Tibial nerve (tissue), 4 donors: ENCODE measurements at regions not wholly inside any gene's neighbourhood (a gene's known extent, or its start where the extent isn't known, plus 50 kb on each side); places are given as distances from the start of the nearest gene placed in this dataset.

Source experiments
- DNase-seq, 2 donors: peaks; one replicate each; pipeline ENCODE4 v3.0.0-alpha.2; 2019; ENCODE audit warnings: low spot score in 2 of 2
- H3K27ac ChIP-seq, 4 donors: fragments of 200-600 bp; sonication (generic) in 3 of 4; one replicate each; pipeline ENCODE4 v1.5.1; 2017 to 2019; ENCODE audit warnings: mild to moderate bottlenecking in 1 of 4
- H3K27me3 ChIP-seq, 2 donors: fragments of 200-600 bp; sonication (generic) in 1 of 2; one replicate each; pipeline versions ENCODE4 v1.5.1 to v1.6.0; 2017 to 2019
- H3K36me3 ChIP-seq, 3 donors: fragments of 200-600 bp; sonication (generic); one replicate each; pipeline ENCODE4 v1.5.1; 2018 to 2019
- H3K4me1 ChIP-seq, 4 donors: fragments of 200-600 bp; sonication (generic) in 3 of 4; one replicate each; pipeline ENCODE4 v1.5.1; 2017 to 2019
- H3K4me3 ChIP-seq, 4 donors: fragments of 200-600 bp; sonication (generic) in 3 of 4; one replicate each; pipeline ENCODE4 v1.5.1; 2017 to 2019; ENCODE audit warnings: mild to moderate bottlenecking in 1 of 4, moderate library complexity in 1 of 4
- H3K9me3 ChIP-seq, 4 donors: fragments of 200-600 bp; sonication (generic) in 3 of 4; one replicate each; pipeline ENCODE4 v1.5.1; 2017 to 2019
- CTCF ChIP-seq, 5 experiments: fragments of 200-600 bp in 3 of 5; fragments of 450-650 bp in 2 of 5; sonication (generic) in 3 of 5; IDR thresholded peaks; one replicate each; pipeline ENCODE4 v1.5.1; 2016 to 2019; ENCODE audit warnings: antibody characterized with exemption in 5 of 5, mild to moderate bottlenecking in 3 of 5, moderate library complexity in 2 of 5
- EP300 ChIP-seq, 2 donors: sonication (generic); formaldehyde crosslinking; IDR thresholded peaks; one replicate each; pipeline ENCODE4 v1.6.1; 2017; ENCODE audit warnings: antibody characterized with exemption in 2 of 2, mild to moderate bottlenecking in 1 of 2
- POLR2A ChIP-seq, 2 donors: fragments of 450-650 bp; IDR thresholded peaks; one replicate each; pipeline ENCODE4 v1.6.1; 2017; ENCODE audit warnings: antibody characterized with exemption in 2 of 2, mild to moderate bottlenecking in 2 of 2, moderate library complexity in 2 of 2
- WGBS, 2 donors: methylation state at CpG; one replicate each; pipeline ENCODE4 v1.1.5; 2018; 5-methylcytosine and 5-hydroxymethylcytosine counted together

- no peak for TF ChIP-seq EP300 (IDR thresholded peaks at IDR 0.05)
- Histone ChIP-seq H3K36me3 (no peaks in the 10 kb centered on the region), H3K9me3 (no peaks in the 10 kb centered on the region), H3K27me3 (no peaks in the 10 kb centered on the region), H3K4me3 (no peak overlapping the region), H3K4me1 (no peaks in the 10 kb centered on the region), H3K27ac (no peak overlapping the region)
- WGBS, 2 donors, result 75 to 86% methylated on average over 2 of the region's 2 CpGs
- no peak for DNase-seq
These were observed 740.3 kb downstream of the SATB2 start for GRCh38 chr2:198717451-198717850.

GRCh38 chr2:198715302-198715835 is 742.4 kb downstream of the SATB2 start:
- Histone ChIP-seq H3K9me3 (no peaks in the 10 kb centered on the region), H3K27me3 (no peaks in the 10 kb centered on the region), H3K4me3 (no peak overlapping the region), H3K4me1 (no peaks in the 10 kb centered on the region), H3K36me3 (no peaks in the 10 kb centered on the region), H3K27ac (no peak overlapping the region)
- 90 to 92% methylated on average over 3 of the region's 3 CpGs for WGBS, 2 donors
- TF ChIP-seq POLR2A (IDR thresholded peaks at IDR 0.05), result no peak
- DNase-seq, result no peak

- H3K9me3 ChIP-seq, result no peaks in the 10 kb centered on the region
- H3K4me3 ChIP-seq, result no peak overlapping the region
- no peaks in the 10 kb centered on the region for H3K4me1 ChIP-seq
- H3K27ac ChIP-seq, result no peak overlapping the region
- TF ChIP-seq CTCF (IDR thresholded peaks at IDR 0.05) (no peak), POLR2A (IDR thresholded peaks at IDR 0.05) (no peak), EP300 (IDR thresholded peaks at IDR 0.05) (no peak)
- no peaks in the 10 kb centered on the region for H3K36me3 ChIP-seq
- H3K27me3 ChIP-seq, result no peaks in the 10 kb centered on the region
- WGBS, 2 donors, result 44 to 67% methylated on average over 4 of the region's 4 CpGs
- DNase-seq, result no peak
These were observed 745.3 kb downstream of the SATB2 start for GRCh38 chr2:198712485-198712884.

- Histone ChIP-seq H3K9me3 (no peaks in the 10 kb centered on the region), H3K36me3 (no peaks in the 10 kb centered on the region), H3K4me3 (no peak overlapping the region), H3K27me3 (no peaks in the 10 kb centered on the region), H3K27ac (no peak overlapping the region), H3K4me1 (no peaks in the 10 kb centered on the region)
- TF ChIP-seq CTCF (IDR thresholded peaks at IDR 0.05), result no peak
- no peak for TF ChIP-seq EP300 (IDR thresholded peaks at IDR 0.05)
- TF ChIP-seq POLR2A (IDR thresholded peaks at IDR 0.05), result no peak
- DNase-seq, result no peak
These were observed 746.3 kb downstream of the SATB2 start for GRCh38 chr2:198711484-198711883.

- H3K27ac ChIP-seq, result no peak overlapping the region
- no peak overlapping the region for H3K4me3 ChIP-seq
- 76 to 89% methylated on average over 1 of the region's 1 CpG for WGBS, 2 donors
- no peaks in the 10 kb centered on the region for H3K36me3 ChIP-seq
- no peaks in the 10 kb centered on the region for H3K9me3 ChIP-seq
- no peaks in the 10 kb centered on the region for H3K4me1 ChIP-seq
- no peaks in the 10 kb centered on the region for H3K27me3 ChIP-seq
- TF ChIP-seq EP300 (IDR thresholded peaks at IDR 0.05), result no peak
- no peak for TF ChIP-seq POLR2A (IDR thresholded peaks at IDR 0.05)
- no peak for TF ChIP-seq CTCF (IDR thresholded peaks at IDR 0.05)
- no peak for DNase-seq
These were observed 747.2 kb downstream of the SATB2 start for GRCh38 chr2:198710562-198710961.

GRCh38 chr2:198706476-198707082 is 751.2 kb downstream of the SATB2 start:
- 23 to 26% methylated on average over 1 of the region's 1 CpG for WGBS, 2 donors
- no peaks in the 10 kb centered on the region for H3K4me1 ChIP-seq
- H3K4me3 ChIP-seq, result no peak overlapping the region
- TF ChIP-seq POLR2A (IDR thresholded peaks at IDR 0.05) (no peak), EP300 (IDR thresholded peaks at IDR 0.05) (no peak)
- H3K27me3 ChIP-seq, result no peaks in the 10 kb centered on the region
- no peak overlapping the region for H3K27ac ChIP-seq
- DNase-seq, result no peak
- H3K9me3 ChIP-seq, result no peaks in the 10 kb centered on the region
- H3K36me3 ChIP-seq, result no peaks in the 10 kb centered on the region

GRCh38 chr2:198703281-198703680 is 754.5 kb downstream of the SATB2 start:
- H3K36me3 ChIP-seq, result no peaks in the 10 kb centered on the region
- no peak for DNase-seq
- no peaks in the 10 kb centered on the region for H3K4me1 ChIP-seq
- H3K9me3 ChIP-seq, result no peaks in the 10 kb centered on the region
- no peak overlapping the region for H3K4me3 ChIP-seq
- no peaks in the 10 kb centered on the region for H3K27me3 ChIP-seq
- TF ChIP-seq EP300 (IDR thresholded peaks at IDR 0.05) (no peak), POLR2A (IDR thresholded peaks at IDR 0.05) (no peak), CTCF (IDR thresholded peaks at IDR 0.05) (no peak)
- no peak overlapping the region for H3K27ac ChIP-seq
